WTC11 (cell line): ENCODE measurements at regions not wholly inside any gene's neighbourhood (a gene's known extent, or its start where the extent isn't known, plus 50 kb on each side); places are given as distances from the start of the nearest gene placed in this dataset.

ENCODE experiments used
- ATAC-seq: fragments of 200-7000 bp; cut with Tn5 transposase; 2 replicates; pipeline ENCODE4 v1.10.0; 2021; ENCODE audit warnings: mild to moderate bottlenecking, moderate library complexity
- CTCF ChIA-PET: fragments of 300-600 bp; sonication (Branson Sonifier 250); formaldehyde crosslinking; loops from one replicate; lab custom pipeline; 2021; ENCODE audit warnings: antibody characterized with exemption; lab: Charles Lee
- POLR2A ChIA-PET: fragments of 350-600 bp; sonication (Branson Sonifier 250); formaldehyde crosslinking; loops from one replicate; lab custom pipeline; 2021; ENCODE audit warnings: antibody characterized with exemption; lab: Charles Lee
- DNase-seq: peaks from one replicate; pipeline ENCODE4 v3.0.0; 2021; ENCODE audit warnings: low spot score
- H3K27ac Mint-ChIP-seq: 2 replicates; pipeline ENCODE4 v1.8.0; 2021; ENCODE audit warnings: mixed read lengths
- H3K27me3 Mint-ChIP-seq: 2 replicates; pipeline ENCODE4 v1.8.0; 2021; ENCODE audit warnings: low read depth, mild to moderate bottlenecking, moderate library complexity, mixed read lengths
- H3K36me3 Mint-ChIP-seq: 2 replicates; pipeline ENCODE4 v1.8.0; 2021; ENCODE audit warnings: mixed read lengths
- H3K4me1 Mint-ChIP-seq: 2 replicates; pipeline ENCODE4 v1.8.0; 2022; ENCODE audit warnings: mixed read lengths
- H3K4me3 Mint-ChIP-seq: 2 replicates; pipeline ENCODE4 v1.8.0; 2021; ENCODE audit warnings: mild to moderate bottlenecking, moderate library complexity, mixed read lengths
- H3K9me3 Mint-ChIP-seq: 2 replicates; pipeline ENCODE4 v1.8.0; 2021; ENCODE audit warnings: mixed read lengths
- ATF1 ChIP-seq: sonication (generic); formaldehyde crosslinking; IDR thresholded peaks from 2 replicates; pipeline ENCODE4 v1.8.1; 2023; ENCODE audit warnings: mild to moderate bottlenecking, moderate library complexity, missing genetic modification reagents
- ELF4 ChIP-seq: sonication (generic); formaldehyde crosslinking; IDR thresholded peaks from 2 replicates; pipeline ENCODE4 v1.8.1; 2022; ENCODE audit warnings: low read depth, mild to moderate bottlenecking, moderate library complexity, missing genetic modification reagents
- FOXK1 ChIP-seq: sonication (generic); formaldehyde crosslinking; IDR thresholded peaks from 2 replicates; pipeline ENCODE4 v1.8.0; 2022; ENCODE audit warnings: mild to moderate bottlenecking, moderate library complexity, missing genetic modification reagents
- FOXP1 ChIP-seq: sonication (generic); formaldehyde crosslinking; IDR thresholded peaks from 2 replicates; pipeline ENCODE4 v1.8.0; 2022; ENCODE audit warnings: missing genetic modification reagents, mild to moderate bottlenecking, moderate library complexity, borderline replicate concordance
- GABPB1 ChIP-seq: sonication (generic); formaldehyde crosslinking; IDR thresholded peaks from 2 replicates; pipeline ENCODE4 v1.8.1; 2023; ENCODE audit warnings: mild to moderate bottlenecking, missing genetic modification reagents
- IRF2 ChIP-seq: sonication (generic); formaldehyde crosslinking; IDR thresholded peaks from 2 replicates; pipeline ENCODE4 v1.8.0; 2022; ENCODE audit warnings: low read depth, missing genetic modification reagents, borderline replicate concordance
- JAZF1 ChIP-seq: fragments of 250-450 bp; sonication (Bioruptor Pico); IDR thresholded peaks from 2 replicates; pipeline ENCODE4 v1.9.0; 2021; ENCODE audit warnings: moderate library complexity, mild to moderate bottlenecking, inconsistent platforms
- NFATC4 ChIP-seq: fragments of 250-450 bp; sonication (Bioruptor Pico); IDR thresholded peaks from 2 replicates; pipeline ENCODE4 v1.9.0; 2021; ENCODE audit warnings: mild to moderate bottlenecking
- NR2C2 ChIP-seq: sonication (generic); formaldehyde crosslinking; IDR thresholded peaks from 2 replicates; pipeline ENCODE4 v1.8.0; 2022; ENCODE audit warnings: mild to moderate bottlenecking, missing genetic modification reagents
- OVOL2 ChIP-seq: fragments of 250-450 bp; sonication (Bioruptor Pico); IDR thresholded peaks from 2 replicates; pipeline ENCODE4 v1.9.0; 2021; ENCODE audit warnings: mild to moderate bottlenecking, borderline replicate concordance
- PREB ChIP-seq: sonication (generic); formaldehyde crosslinking; IDR thresholded peaks from 2 replicates; pipeline ENCODE4 v1.8.1; 2022; ENCODE audit warnings: mild to moderate bottlenecking, missing genetic modification reagents, moderate library complexity, borderline replicate concordance
- PRRX2 ChIP-seq: fragments of 250-450 bp; sonication (Bioruptor Pico); IDR thresholded peaks from 2 replicates; pipeline ENCODE4 v1.8.0; 2021; ENCODE audit warnings: mild to moderate bottlenecking
- RORB ChIP-seq: fragments of 250-450 bp; sonication (Bioruptor Pico); IDR thresholded peaks from 2 replicates; pipeline ENCODE4 v1.9.0; 2021; ENCODE audit warnings: mild to moderate bottlenecking
- SMAD3 ChIP-seq: sonication (generic); formaldehyde crosslinking; IDR thresholded peaks from 2 replicates; pipeline ENCODE4 v1.8.0; 2022; ENCODE audit warnings: missing genetic modification reagents, mild to moderate bottlenecking, borderline replicate concordance
- TEAD4 ChIP-seq: sonication (generic); formaldehyde crosslinking; IDR thresholded peaks from 2 replicates; pipeline ENCODE4 v1.8.0; 2022; ENCODE audit warnings: mild to moderate bottlenecking, missing genetic modification reagents
- ZBTB21 ChIP-seq: sonication (generic); formaldehyde crosslinking; IDR thresholded peaks from 2 replicates; pipeline ENCODE4 v1.8.1; 2023; ENCODE audit warnings: mild to moderate bottlenecking, missing genetic modification reagents, borderline replicate concordance
- ZNF232 ChIP-seq: sonication (generic); formaldehyde crosslinking; IDR thresholded peaks from 2 replicates; pipeline ENCODE4 v1.8.0; 2022; ENCODE audit warnings: mild to moderate bottlenecking, missing genetic modification reagents
- ZNF671 ChIP-seq: fragments of 250-450 bp; sonication (Bioruptor Pico); IDR thresholded peaks from 2 replicates; pipeline ENCODE4 v1.8.0; 2021; ENCODE audit warnings: mild to moderate bottlenecking
- ZSCAN18 ChIP-seq: fragments of 250-450 bp; sonication (Bioruptor Pico); IDR thresholded peaks from 2 replicates; pipeline ENCODE4 v2.1.2; 2022; ENCODE audit warnings: mild to moderate bottlenecking, moderate library complexity
- TF ChIP-seq, protein P1 (sequence below): sonication (generic); formaldehyde crosslinking; IDR thresholded peaks from 2 replicates; pipeline ENCODE4 v1.8.0; 2022; ENCODE audit warnings: mild to moderate bottlenecking, missing genetic modification reagents
- TF ChIP-seq, protein P2 (sequence below): sonication (generic); formaldehyde crosslinking; IDR thresholded peaks from 2 replicates; pipeline ENCODE4 v1.8.1; 2023; ENCODE audit warnings: mild to moderate bottlenecking, missing genetic modification reagents, moderate library complexity
- TF ChIP-seq, protein P3 (sequence below): sonication (generic); formaldehyde crosslinking; IDR thresholded peaks from 2 replicates; pipeline ENCODE4 v1.8.0; 2023; ENCODE audit warnings: mild to moderate bottlenecking, missing genetic modification reagents
- TF ChIP-seq, protein P4 (sequence below): sonication (generic); formaldehyde crosslinking; IDR thresholded peaks from 2 replicates; pipeline ENCODE4 v1.8.1; 2023; ENCODE audit warnings: mild to moderate bottlenecking, moderate library complexity, missing genetic modification reagents

- peaks cover 3% of the 10 kb centered on the region; the same call in 1 of the 2 replicates for H3K36me3 Mint-ChIP-seq
- POLR2A ChIA-PET: interaction anchor here (0.6 kb wide), 1 partner anchor 1343 kb away, joined by 5 read pairs; no protein-coding TSS in a partner anchor
- TF ChIP-seq PRRX2 (no peak), ELF4 (CRISPR knock-in tag) (no peak), PREB (CRISPR knock-in tag) (no peak), RORB (CRISPR knock-in tag) (no peak), ZBTB21 (CRISPR knock-in tag) (no peak)
- TF ChIP-seq, protein P1, sequence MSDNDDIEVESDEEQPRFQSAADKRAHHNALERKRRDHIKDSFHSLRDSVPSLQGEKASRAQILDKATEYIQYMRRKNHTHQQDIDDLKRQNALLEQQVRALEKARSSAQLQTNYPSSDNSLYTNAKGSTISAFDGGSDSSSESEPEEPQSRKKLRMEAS (CRISPR knock-in tag): no peak
Observed at GRCh38 chr12:78696267-78696666, 168.3 kb upstream of the SYT1 start.

GRCh38 chr12:78697817-78698415, 166.7 kb upstream of the SYT1 start:
- Mint-ChIP-seq H3K4me1 (no peaks in the 10 kb centered on the region), H3K9me3 (peaks cover 15% of the 10 kb centered on the region; the same call in 1 of the 2 replicates), H3K27ac (no peak overlapping the region), H3K4me3 (no peak overlapping the region), H3K36me3 (peaks cover 3% of the 10 kb centered on the region; the same call in 1 of the 2 replicates), H3K27me3 (no peaks in the 10 kb centered on the region)
- ATAC-seq (no peak), DNase-seq (no peak)
- POLR2A ChIA-PET: no interaction called here
- no peak for TF ChIP-seq IRF2 (CRISPR knock-in tag)
- no peak for TF ChIP-seq JAZF1 (CRISPR knock-in tag)
- TF ChIP-seq, protein P1 (CRISPR knock-in tag): no peak
- TF ChIP-seq SMAD3 (CRISPR knock-in tag): no peak
- no peak for TF ChIP-seq NFATC4
- TF ChIP-seq ZNF232 (CRISPR knock-in tag): no peak
- no peak for TF ChIP-seq ATF1 (CRISPR knock-in tag)
- TF ChIP-seq FOXP1: no peak
- no peak for TF ChIP-seq OVOL2 (CRISPR knock-in tag)
- TF ChIP-seq ZNF671 (CRISPR knock-in tag): no peak
- TF ChIP-seq, protein P2, sequence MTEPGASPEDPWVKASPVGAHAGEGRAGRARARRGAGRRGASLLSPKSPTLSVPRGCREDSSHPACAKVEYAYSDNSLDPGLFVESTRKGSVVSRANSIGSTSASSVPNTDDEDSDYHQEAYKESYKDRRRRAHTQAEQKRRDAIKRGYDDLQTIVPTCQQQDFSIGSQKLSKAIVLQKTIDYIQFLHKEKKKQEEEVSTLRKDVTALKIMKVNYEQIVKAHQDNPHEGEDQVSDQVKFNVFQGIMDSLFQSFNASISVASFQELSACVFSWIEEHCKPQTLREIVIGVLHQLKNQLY (CRISPR knock-in tag): no peak
- no peak for TF ChIP-seq ZSCAN18 (CRISPR knock-in tag)
- CTCF ChIA-PET: no interaction called here

More at GRCh38 chr12:78696267-78696666, 168.3 kb upstream of the SYT1 start:
- no peak for ATAC-seq
- Mint-ChIP-seq H3K27me3 (no peaks in the 10 kb centered on the region), H3K27ac (no peak overlapping the region), H3K4me1 (no peaks in the 10 kb centered on the region), H3K4me3 (no peak overlapping the region), H3K9me3 (peaks cover 15% of the 10 kb centered on the region; the same call in 1 of the 2 replicates)
- CTCF ChIA-PET: no interaction called here
- DNase-seq: no peak

DNA sequence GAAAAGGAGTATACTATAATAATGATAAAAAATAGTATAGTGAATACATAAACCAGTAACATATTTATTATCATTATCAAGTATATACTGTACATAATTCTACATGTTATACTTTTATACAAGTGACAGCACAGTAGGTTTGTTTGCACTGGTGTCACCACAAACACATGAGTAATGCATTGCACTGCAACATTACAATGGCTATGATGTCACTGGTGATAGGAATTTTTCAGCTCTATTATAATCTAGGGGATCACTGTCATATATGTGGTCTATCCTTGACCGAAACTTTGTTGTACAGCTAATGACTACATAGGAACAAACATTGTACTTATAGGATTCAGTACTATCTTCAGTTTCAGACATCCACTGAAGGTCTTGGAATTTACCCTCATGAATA, 165.8 kb upstream of the SYT1 start:
- DNase-seq (no peak), ATAC-seq (no peak)
- no peak overlapping the region for H3K27ac Mint-ChIP-seq
- no peaks in the 10 kb centered on the region; the same call in 1 of the 2 replicates for H3K36me3 Mint-ChIP-seq
- CTCF ChIA-PET: no interaction called here
- no peak overlapping the region for H3K4me3 Mint-ChIP-seq
- POLR2A ChIA-PET: no interaction called here
- peaks cover 11% of the 10 kb centered on the region; the same call in 1 of the 2 replicates for H3K9me3 Mint-ChIP-seq
- no peaks in the 10 kb centered on the region for H3K27me3 Mint-ChIP-seq
- H3K4me1 Mint-ChIP-seq: no peaks in the 10 kb centered on the region
- TF ChIP-seq FOXK1 (CRISPR knock-in tag) (no peak), ATF1 (CRISPR knock-in tag) (no peak), OVOL2 (CRISPR knock-in tag) (no peak), IRF2 (CRISPR knock-in tag) (no peak), NR2C2 (CRISPR knock-in tag) (no peak), JAZF1 (CRISPR knock-in tag) (no peak), ZBTB21 (CRISPR knock-in tag) (no peak), TEAD4 (no peak), RORB (CRISPR knock-in tag) (no peak), GABPB1 (CRISPR knock-in tag) (no peak)
- TF ChIP-seq, protein P3, sequence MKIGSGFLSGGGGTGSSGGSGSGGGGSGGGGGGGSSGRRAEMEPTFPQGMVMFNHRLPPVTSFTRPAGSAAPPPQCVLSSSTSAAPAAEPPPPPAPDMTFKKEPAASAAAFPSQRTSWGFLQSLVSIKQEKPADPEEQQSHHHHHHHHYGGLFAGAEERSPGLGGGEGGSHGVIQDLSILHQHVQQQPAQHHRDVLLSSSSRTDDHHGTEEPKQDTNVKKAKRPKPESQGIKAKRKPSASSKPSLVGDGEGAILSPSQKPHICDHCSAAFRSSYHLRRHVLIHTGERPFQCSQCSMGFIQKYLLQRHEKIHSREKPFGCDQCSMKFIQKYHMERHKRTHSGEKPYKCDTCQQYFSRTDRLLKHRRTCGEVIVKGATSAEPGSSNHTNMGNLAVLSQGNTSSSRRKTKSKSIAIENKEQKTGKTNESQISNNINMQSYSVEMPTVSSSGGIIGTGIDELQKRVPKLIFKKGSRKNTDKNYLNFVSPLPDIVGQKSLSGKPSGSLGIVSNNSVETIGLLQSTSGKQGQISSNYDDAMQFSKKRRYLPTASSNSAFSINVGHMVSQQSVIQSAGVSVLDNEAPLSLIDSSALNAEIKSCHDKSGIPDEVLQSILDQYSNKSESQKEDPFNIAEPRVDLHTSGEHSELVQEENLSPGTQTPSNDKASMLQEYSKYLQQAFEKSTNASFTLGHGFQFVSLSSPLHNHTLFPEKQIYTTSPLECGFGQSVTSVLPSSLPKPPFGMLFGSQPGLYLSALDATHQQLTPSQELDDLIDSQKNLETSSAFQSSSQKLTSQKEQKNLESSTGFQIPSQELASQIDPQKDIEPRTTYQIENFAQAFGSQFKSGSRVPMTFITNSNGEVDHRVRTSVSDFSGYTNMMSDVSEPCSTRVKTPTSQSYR (CRISPR knock-in tag): no peak
- TF ChIP-seq, protein P4, sequence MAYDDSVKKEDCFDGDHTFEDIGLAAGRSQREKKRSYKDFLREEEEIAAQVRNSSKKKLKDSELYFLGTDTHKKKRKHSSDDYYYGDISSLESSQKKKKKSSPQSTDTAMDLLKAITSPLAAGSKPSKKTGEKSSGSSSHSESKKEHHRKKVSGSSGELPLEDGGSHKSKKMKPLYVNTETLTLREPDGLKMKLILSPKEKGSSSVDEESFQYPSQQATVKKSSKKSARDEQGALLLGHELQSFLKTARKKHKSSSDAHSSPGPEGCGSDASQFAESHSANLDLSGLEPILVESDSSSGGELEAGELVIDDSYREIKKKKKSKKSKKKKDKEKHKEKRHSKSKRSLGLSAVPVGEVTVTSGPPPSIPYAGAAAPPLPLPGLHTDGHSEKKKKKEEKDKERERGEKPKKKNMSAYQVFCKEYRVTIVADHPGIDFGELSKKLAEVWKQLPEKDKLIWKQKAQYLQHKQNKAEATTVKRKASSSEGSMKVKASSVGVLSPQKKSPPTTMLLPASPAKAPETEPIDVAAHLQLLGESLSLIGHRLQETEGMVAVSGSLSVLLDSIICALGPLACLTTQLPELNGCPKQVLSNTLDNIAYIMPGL: no peak
